ENCODE measurements at regions not wholly inside any gene's neighbourhood (a gene's known extent, or its start where the extent isn't known, plus 50 kb on each side); places are given as distances from the start of the nearest gene placed in this dataset.

DNA sequence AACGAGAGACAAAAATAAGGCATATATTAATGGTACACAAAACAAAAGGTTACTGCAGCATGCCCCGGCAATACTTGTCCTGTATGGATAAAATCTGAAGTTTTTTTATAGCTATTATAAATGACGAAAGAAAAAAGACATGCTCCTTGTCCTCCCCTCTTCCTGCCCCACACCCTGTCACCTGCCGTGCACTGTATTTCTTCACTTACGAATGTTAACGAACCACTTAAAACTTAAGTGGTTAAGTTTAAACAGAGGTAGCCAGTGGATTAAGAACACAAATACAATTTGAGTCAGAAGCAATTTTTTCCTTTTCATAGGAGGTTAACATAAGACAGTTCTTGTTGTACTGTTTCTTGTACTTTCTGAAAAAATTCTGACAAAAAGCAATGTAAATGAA is 799.1 kb upstream of the NECTIN3 start:
- peak; percentile 15 to 30 for DNase-seq
- Histone ChIP-seq H3K27ac (peak overlapping the region in 1 of 3 donors; percentile 47), H3K36me3 (no peaks in the 10 kb centered on the region), H3K27me3 (no peaks in the 10 kb centered on the region), H3K4me1 (peaks cover 9 to 14% of the 10 kb centered on the region in 2 donors), H3K4me3 (replicated peaks in 1 of 3) (no peak overlapping the region), H3K9me3 (no peaks in the 10 kb centered on the region)
- 22 to 25% methylated on average over 6 of the region's 6 CpGs for WGBS, 2 donors
- intact Hi-C loops (cut with DNase I): no loop called here
- TF ChIP-seq, protein P1, sequence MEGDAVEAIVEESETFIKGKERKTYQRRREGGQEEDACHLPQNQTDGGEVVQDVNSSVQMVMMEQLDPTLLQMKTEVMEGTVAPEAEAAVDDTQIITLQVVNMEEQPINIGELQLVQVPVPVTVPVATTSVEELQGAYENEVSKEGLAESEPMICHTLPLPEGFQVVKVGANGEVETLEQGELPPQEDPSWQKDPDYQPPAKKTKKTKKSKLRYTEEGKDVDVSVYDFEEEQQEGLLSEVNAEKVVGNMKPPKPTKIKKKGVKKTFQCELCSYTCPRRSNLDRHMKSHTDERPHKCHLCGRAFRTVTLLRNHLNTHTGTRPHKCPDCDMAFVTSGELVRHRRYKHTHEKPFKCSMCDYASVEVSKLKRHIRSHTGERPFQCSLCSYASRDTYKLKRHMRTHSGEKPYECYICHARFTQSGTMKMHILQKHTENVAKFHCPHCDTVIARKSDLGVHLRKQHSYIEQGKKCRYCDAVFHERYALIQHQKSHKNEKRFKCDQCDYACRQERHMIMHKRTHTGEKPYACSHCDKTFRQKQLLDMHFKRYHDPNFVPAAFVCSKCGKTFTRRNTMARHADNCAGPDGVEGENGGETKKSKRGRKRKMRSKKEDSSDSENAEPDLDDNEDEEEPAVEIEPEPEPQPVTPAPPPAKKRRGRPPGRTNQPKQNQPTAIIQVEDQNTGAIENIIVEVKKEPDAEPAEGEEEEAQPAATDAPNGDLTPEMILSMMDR (IDR thresholded peaks at IDR 0.05): no peak
- no peak for TF ChIP-seq POLR2A (IDR thresholded peaks at IDR 0.05)

DNA sequence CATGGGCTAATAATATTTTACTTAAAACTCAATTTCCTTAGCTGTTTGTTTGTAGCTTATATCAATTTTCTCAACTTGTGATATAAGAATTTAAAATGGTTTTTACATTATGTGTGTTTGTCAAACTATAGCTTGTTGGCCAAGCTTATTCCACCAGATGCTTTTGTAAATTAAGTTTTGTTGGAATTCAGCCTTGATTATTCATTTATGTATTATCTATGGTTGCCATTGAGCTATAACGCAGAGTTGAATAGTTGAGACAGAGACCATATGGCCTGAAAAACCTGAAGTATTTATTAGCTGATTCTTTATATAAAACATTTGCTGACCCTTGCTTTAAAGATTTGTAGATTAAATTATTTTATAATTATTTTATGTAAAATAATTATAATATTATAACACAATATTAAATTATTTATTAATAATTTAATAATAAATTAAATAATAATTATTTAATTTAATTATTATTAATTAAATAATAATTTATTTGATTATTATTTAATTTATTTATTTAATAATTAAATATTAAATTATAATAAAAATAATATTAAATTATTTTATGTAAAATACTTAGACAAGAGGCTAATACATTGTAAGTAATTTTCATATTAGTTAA is 779.6 kb upstream of the NECTIN3 start:
- Histone ChIP-seq H3K36me3 (no peaks in the 10 kb centered on the region), H3K27me3 (no peaks in the 10 kb centered on the region), H3K9me3 (no peaks in the 10 kb centered on the region), H3K4me1 (no peaks in the 10 kb centered on the region), H3K4me3 (replicated peaks in 1 of 3) (no peak overlapping the region), H3K27ac (no peak overlapping the region)
- TF ChIP-seq, protein P1 (IDR thresholded peaks at IDR 0.05): no peak
- no peak for TF ChIP-seq POLR2A (IDR thresholded peaks at IDR 0.05)
- intact Hi-C loops (cut with DNase I): no loop called here
- no peak for DNase-seq
- WGBS, 2 donors: 89 to 100% methylated on average over 1 of the region's 1 CpG

DNA sequence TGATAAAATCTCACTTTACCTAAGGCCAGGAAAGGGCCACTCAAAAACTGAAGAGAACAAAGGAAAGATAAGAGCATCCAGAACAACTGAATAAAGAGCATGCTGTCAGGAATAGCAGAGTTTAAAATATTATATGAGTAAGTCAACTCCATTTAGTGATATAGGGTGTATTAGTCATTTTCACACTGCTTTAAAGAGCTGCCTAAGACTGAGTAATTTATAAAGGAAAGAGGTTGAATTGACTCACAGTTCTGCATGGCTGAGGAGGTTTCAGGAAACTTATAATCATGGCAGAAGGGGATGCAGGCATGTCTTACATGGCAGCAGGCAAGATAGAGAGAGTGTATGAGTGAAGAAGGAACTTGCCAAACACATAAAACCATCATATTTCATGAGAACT is 778.0 kb upstream of the NECTIN3 start:
- H3K4me3 ChIP-seq (replicated peaks in 1 of 3): no peak overlapping the region

DNA sequence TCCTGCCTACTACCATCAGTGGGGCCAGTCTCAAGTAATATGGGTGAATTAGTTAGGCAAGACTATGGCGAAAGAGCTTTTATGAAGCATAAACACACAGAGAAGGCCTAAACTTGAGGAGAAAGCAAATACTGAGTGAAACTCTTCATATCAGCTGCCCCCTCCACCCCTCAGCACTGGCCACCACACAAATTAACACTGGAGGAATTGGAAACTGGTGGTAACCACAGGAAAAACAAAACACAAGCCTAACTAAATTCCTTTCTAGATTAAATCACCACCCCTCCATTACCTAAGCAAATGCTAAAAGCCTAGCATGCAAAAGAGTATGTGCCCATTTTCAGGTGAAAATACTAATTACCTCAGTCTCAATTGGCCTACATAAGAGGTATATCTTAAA is 774.7 kb upstream of the NECTIN3 start:
- Histone ChIP-seq H3K36me3 (no peaks in the 10 kb centered on the region), H3K27ac (no peak overlapping the region), H3K4me1 (no peaks in the 10 kb centered on the region), H3K4me3 (replicated peaks in 1 of 3) (no peak overlapping the region), H3K27me3 (no peaks in the 10 kb centered on the region), H3K9me3 (no peaks in the 10 kb centered on the region)
- WGBS, 2 donors: 88 to 96% methylated on average over 1 of the region's 1 CpG
- DNase-seq: no peak
- intact Hi-C loops (cut with DNase I): no loop called here
- TF ChIP-seq, protein P1 (IDR thresholded peaks at IDR 0.05): no peak
- no peak for TF ChIP-seq POLR2A (IDR thresholded peaks at IDR 0.05)

More for the DNA sequence above, 778.0 kb upstream of the NECTIN3 start:
- no peak for TF ChIP-seq POLR2A (IDR thresholded peaks at IDR 0.05)
- Histone ChIP-seq H3K4me1 (no peaks in the 10 kb centered on the region), H3K36me3 (no peaks in the 10 kb centered on the region), H3K27me3 (no peaks in the 10 kb centered on the region), H3K9me3 (no peaks in the 10 kb centered on the region), H3K27ac (no peak overlapping the region)
- no peak for DNase-seq
- intact Hi-C loops (cut with DNase I): no loop called here

DNA sequence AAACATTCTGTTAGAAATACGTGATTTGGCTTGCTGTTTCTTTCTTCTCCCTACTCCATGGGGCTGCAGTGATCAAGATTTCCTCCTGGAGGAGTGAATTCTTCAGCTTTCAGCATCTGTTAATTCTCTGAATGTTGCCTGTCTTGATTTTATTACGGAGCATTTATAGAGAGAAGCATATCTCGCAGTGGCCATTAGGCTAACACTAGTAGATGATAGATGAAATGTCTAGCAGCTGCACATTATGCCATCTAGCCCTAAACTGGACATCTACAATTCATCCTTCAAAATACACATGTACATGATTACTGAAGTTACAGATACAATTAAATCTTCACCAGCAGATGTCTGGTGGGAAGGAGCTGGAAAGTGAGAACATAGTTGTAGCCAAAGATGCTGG is 769.8 kb upstream of the NECTIN3 start:
- Histone ChIP-seq H3K4me3 (replicated peaks in 1 of 3) (no peak overlapping the region), H3K27me3 (no peaks in the 10 kb centered on the region), H3K4me1 (no peaks in the 10 kb centered on the region), H3K9me3 (no peaks in the 10 kb centered on the region), H3K27ac (no peak overlapping the region), H3K36me3 (no peaks in the 10 kb centered on the region)
- WGBS, 2 donors: 85 to 90% methylated on average over 3 of the region's 3 CpGs
- TF ChIP-seq POLR2A (IDR thresholded peaks at IDR 0.05): no peak
- TF ChIP-seq, protein P1 (IDR thresholded peaks at IDR 0.05): no peak
- no peak for DNase-seq
- intact Hi-C loops (cut with DNase I): no loop called here
